Ovary (tissue), 7 donors: ENCODE measurements at regions not wholly inside any gene's neighbourhood (a gene's known extent, or its start where the extent isn't known, plus 50 kb on each side); places are given as distances from the start of the nearest gene placed in this dataset.

Source experiments
- DNase-seq, 5 donors: peaks; one replicate each; pipeline ENCODE4 v3.0.0-alpha.2; 2019 to 2020
- H3K27ac ChIP-seq, 2 donors: fragments of 200-600 bp; one replicate each; pipeline versions ENCODE4 v1.5.1 to v1.8.0; 2019 to 2022
- H3K27me3 ChIP-seq: fragments of 200-600 bp; one replicate; pipeline ENCODE4 v1.8.0; 2022
- H3K36me3 ChIP-seq: fragments of 200-600 bp; sonication (generic); one replicate; pipeline ENCODE4 v1.5.1; 2019
- H3K4me1 ChIP-seq: one replicate; pipeline ENCODE4 v1.8.1; 2013; ENCODE audit warnings: mild to moderate bottlenecking, moderate library complexity; ENCODE audit not compliant: insufficient read depth
- H3K4me3 ChIP-seq: fragments of 200-600 bp; sonication (generic); one replicate; pipeline ENCODE4 v1.5.1; 2017
- H3K9me3 ChIP-seq, 2 donors: fragments of 200-600 bp in 1 of 2; sonication (generic) in 1 of 2; one replicate each; pipeline versions ENCODE4 v1.5.1 to v1.8.1; 2013 to 2019; ENCODE audit warnings: mild to moderate bottlenecking in 1 of 2, moderate library complexity in 1 of 2
- CTCF ChIP-seq, 3 donors: fragments of 450-650 bp in 2 of 3; fragments of 200-600 bp in 1 of 3; IDR thresholded peaks; one replicate each; pipeline versions ENCODE4 v1.5.1 to v1.8.0; 2016 to 2022; ENCODE audit warnings: antibody characterized with exemption in 3 of 3, mild to moderate bottlenecking in 1 of 3
- EP300 ChIP-seq: sonication (generic); formaldehyde crosslinking; IDR thresholded peaks from one replicate; pipeline ENCODE4 v1.6.1; 2017; ENCODE audit warnings: antibody characterized with exemption
- POLR2A ChIP-seq: fragments of 450-650 bp; IDR thresholded peaks from one replicate; pipeline ENCODE4 v1.6.1; 2017; ENCODE audit warnings: antibody characterized with exemption, mild to moderate bottlenecking, moderate library complexity
- WGBS, 3 donors: extraction: QIAGEN DNeasy Blood & Tissue Kit in 1 of 3; methylation state at CpG; one replicate each; pipeline versions ENCODE4 v1.1.5 to v1.1.7; 2013 to 2017; 5-methylcytosine and 5-hydroxymethylcytosine counted together
- intact Hi-C, 4 donors: fragments of 100-400 bp; cut with DNase I; formaldehyde crosslinking; loops; one replicate each; pipeline versions ENCODE4 v1.11.0 to v1.15.1; 2022 to 2023
- donor health status: DM: no; HTN: no; CAD: no; lungs with moderate emphysema.
- donor health status: DM: no; HTN: no; CAD: no.
- donor health status: Bipolar disorder and iron deficiency.
- donor health status: DM: no; HTN: no; CAD: no.
- donor health status: DM: yes; HTN: yes; CAD: no.

GRCh38 chr20:11409561-11409960, 508.1 kb upstream of the BTBD3 start:
- Histone ChIP-seq H3K36me3 (no peaks in the 10 kb centered on the region), H3K4me1 (no peaks in the 10 kb centered on the region), H3K4me3 (no peak overlapping the region), H3K27ac (no peak overlapping the region), H3K27me3 (no peaks in the 10 kb centered on the region), H3K9me3 (no peaks in the 10 kb centered on the region)
- DNase-seq, result no peak
- no peak for TF ChIP-seq EP300
- TF ChIP-seq CTCF (IDR thresholded peaks at IDR 0.05), result no peak
- no peak for TF ChIP-seq POLR2A
- intact Hi-C loops, result no loop called here

GRCh38 chr20:11411765-11412164, 505.9 kb upstream of the BTBD3 start:
- 93 to 96% (median 94%) methylated on average over 11 of the region's 11 CpGs for WGBS, 3 donors
- TF ChIP-seq EP300, result no peak
- TF ChIP-seq CTCF (IDR thresholded peaks at IDR 0.05), result no peak
- no peak for TF ChIP-seq POLR2A

GRCh38 chr20:11426948-11427347, 490.7 kb upstream of the BTBD3 start:
- no peaks in the 10 kb centered on the region for H3K9me3 ChIP-seq
- intact Hi-C loops, result no loop called here
- no peak overlapping the region for H3K27ac ChIP-seq
- WGBS, 3 donors, result 34 to 40% (median 38%) methylated on average over 3 of the region's 3 CpGs
- H3K36me3 ChIP-seq, result no peaks in the 10 kb centered on the region
- no peak for TF ChIP-seq EP300
- TF ChIP-seq POLR2A, result no peak
- no peak for TF ChIP-seq CTCF (IDR thresholded peaks at IDR 0.05)
- H3K27me3 ChIP-seq, result no peaks in the 10 kb centered on the region
- no peak for DNase-seq
- H3K4me1 ChIP-seq, result no peaks in the 10 kb centered on the region
- no peak overlapping the region for H3K4me3 ChIP-seq

More at GRCh38 chr20:11411765-11412164, 505.9 kb upstream of the BTBD3 start:
- intact Hi-C loops, result no loop called here
- no peak for DNase-seq
- H3K36me3 ChIP-seq, result no peaks in the 10 kb centered on the region
- H3K4me3 ChIP-seq, result no peak overlapping the region
- no peaks in the 10 kb centered on the region for H3K9me3 ChIP-seq
- no peaks in the 10 kb centered on the region for H3K27me3 ChIP-seq
- H3K27ac ChIP-seq, result no peak overlapping the region
- no peaks in the 10 kb centered on the region for H3K4me1 ChIP-seq

- Histone ChIP-seq H3K4me3 (no peak overlapping the region), H3K9me3 (no peaks in the 10 kb centered on the region), H3K4me1 (no peaks in the 10 kb centered on the region), H3K27me3 (no peaks in the 10 kb centered on the region), H3K36me3 (no peaks in the 10 kb centered on the region), H3K27ac (no peak overlapping the region)
- DNase-seq, result no peak
- intact Hi-C loops, result no loop called here
- WGBS, 3 donors, result 70 to 85% (median 74%) methylated on average over 2 of the region's 2 CpGs
- TF ChIP-seq POLR2A (no peak), CTCF (IDR thresholded peaks at IDR 0.05) (no peak), EP300 (no peak)
These were observed 488.5 kb upstream of the BTBD3 start for GRCh38 chr20:11429168-11429567.
